GM12878 (cell line): ENCODE measurements at regions not wholly inside any gene's neighbourhood (a gene's known extent, or its start where the extent isn't known, plus 50 kb on each side); places are given as distances from the start of the nearest gene placed in this dataset.
A peak's percentile ranks its signal among the peaks of the same experiment; 100 is the strongest.

ENCODE experiments used
- ATF2 ChIP-seq: IDR thresholded peaks from 2 replicates; pipeline ENCODE4 v1.6.1; 2012; ENCODE audit warnings: low read length, inconsistent platforms
- ATF3 ChIP-seq: IDR thresholded peaks from 2 replicates; pipeline ENCODE4 v1.6.1; 2011; ENCODE audit warnings: low read depth, mild to moderate bottlenecking, low read length, moderate library complexity, borderline replicate concordance; ENCODE audit errors: extremely low read depth
- BCL11A ChIP-seq: IDR thresholded peaks from 2 replicates; pipeline ENCODE4 v1.6.1; 2011; ENCODE audit warnings: low read depth, low read length
- BMI1 ChIP-seq: fragments of 450-650 bp; IDR thresholded peaks from 2 replicates; pipeline ENCODE4 v1.6.1; 2016; ENCODE audit warnings: mild to moderate bottlenecking, moderate library complexity, borderline replicate concordance
- CEBPB ChIP-seq, 2 experiments: fragments of 150-350 bp in 1 of 2; IDR thresholded peaks; 2 replicates each; pipeline ENCODE4 v1.6.1; 2012 to 2014; ENCODE audit warnings: low read depth in 2 of 2, low read length in 2 of 2, borderline replicate concordance in 1 of 2, inconsistent platforms in 1 of 2
- EGR1 ChIP-seq, 2 experiments: IDR thresholded peaks; 1 replicate in 1 of 2; 2 replicates in 1 of 2; pipeline ENCODE4 v1.6.1; 2011 to 2012; ENCODE audit warnings: low read depth in 2 of 2, low read length in 2 of 2, borderline replicate concordance in 1 of 2, mild to moderate bottlenecking in 1 of 2, moderate library complexity in 1 of 2
- IRF4 ChIP-seq: IDR thresholded peaks from 2 replicates; pipeline ENCODE4 v1.6.1; 2011; ENCODE audit warnings: low read depth, low read length
- KAT2A ChIP-seq: conservative IDR thresholded peaks from 2 replicates; pipeline ENCODE4 v1.6.1; 2011; ENCODE audit warnings: low read depth, low read length; ENCODE audit not compliant: control insufficient read depth
- LARP7 ChIP-seq: fragments of 450-650 bp; IDR thresholded peaks from 2 replicates; pipeline ENCODE4 v1.6.1; 2017; ENCODE audit warnings: mild to moderate bottlenecking
- NFYB ChIP-seq: IDR thresholded peaks from 2 replicates; pipeline ENCODE4 v1.6.1; 2011; ENCODE audit warnings: low read depth, mild to moderate bottlenecking, low read length, improper control_type of control experiment, moderate library complexity; ENCODE audit not compliant: insufficient read depth
- NR2C1 ChIP-seq: fragments of 450-650 bp; IDR thresholded peaks from 2 replicates; pipeline ENCODE4 v1.6.1; 2017; ENCODE audit warnings: antibody characterized with exemption, mild to moderate bottlenecking, moderate library complexity
- PML ChIP-seq: IDR thresholded peaks from 2 replicates; pipeline ENCODE4 v1.6.1; 2012; ENCODE audit warnings: low read length, inconsistent platforms
- POLR2AphosphoS2 ChIP-seq: IDR thresholded peaks from 2 replicates; pipeline ENCODE4 v1.6.1; 2011; ENCODE audit warnings: low read depth, mild to moderate bottlenecking, low read length, improper control_type of control experiment, moderate library complexity
- RUNX3 ChIP-seq: IDR thresholded peaks from 2 replicates; pipeline ENCODE4 v1.6.1; 2012; ENCODE audit warnings: low read length, inconsistent platforms
- SIN3A ChIP-seq: IDR thresholded peaks from 2 replicates; pipeline ENCODE4 v1.6.1; 2012; ENCODE audit warnings: low read depth, low read length, improper control_type of control experiment
- SMAD5 ChIP-seq: IDR thresholded peaks from 2 replicates; pipeline ENCODE4 v1.6.1; 2016; ENCODE audit warnings: antibody characterized with exemption, low read depth
- SMARCA5 ChIP-seq: fragments of 450-650 bp; IDR thresholded peaks from 2 replicates; pipeline ENCODE4 v1.6.1; 2017; ENCODE audit warnings: mild to moderate bottlenecking
- STAT1 ChIP-seq: fragments of 450-650 bp; conservative IDR thresholded peaks from 2 replicates; pipeline ENCODE4 v1.6.1; 2014; ENCODE audit warnings: antibody characterized with exemption, mild to moderate bottlenecking
- TARDBP ChIP-seq: IDR thresholded peaks from 2 replicates; pipeline ENCODE4 v1.6.1; 2016; ENCODE audit warnings: borderline replicate concordance
- YBX1 ChIP-seq: fragments of 450-650 bp; IDR thresholded peaks from 2 replicates; pipeline ENCODE4 v1.6.1; 2016; ENCODE audit warnings: antibody characterized with exemption
- ZBED1 ChIP-seq: IDR thresholded peaks from 2 replicates; pipeline ENCODE4 v1.6.1; 2016; ENCODE audit warnings: borderline replicate concordance
- TF ChIP-seq, protein P1 (sequence below): IDR thresholded peaks from 2 replicates; pipeline ENCODE4 v1.6.1; 2012; ENCODE audit warnings: improper control_type of control experiment, low read depth, low read length; ENCODE audit not compliant: insufficient replicate concordance
- TF ChIP-seq, protein P2 (sequence below): fragments of 450-650 bp; IDR thresholded peaks from 2 replicates; pipeline ENCODE4 v1.6.1; 2017; ENCODE audit warnings: mild to moderate bottlenecking, moderate library complexity

DNA sequence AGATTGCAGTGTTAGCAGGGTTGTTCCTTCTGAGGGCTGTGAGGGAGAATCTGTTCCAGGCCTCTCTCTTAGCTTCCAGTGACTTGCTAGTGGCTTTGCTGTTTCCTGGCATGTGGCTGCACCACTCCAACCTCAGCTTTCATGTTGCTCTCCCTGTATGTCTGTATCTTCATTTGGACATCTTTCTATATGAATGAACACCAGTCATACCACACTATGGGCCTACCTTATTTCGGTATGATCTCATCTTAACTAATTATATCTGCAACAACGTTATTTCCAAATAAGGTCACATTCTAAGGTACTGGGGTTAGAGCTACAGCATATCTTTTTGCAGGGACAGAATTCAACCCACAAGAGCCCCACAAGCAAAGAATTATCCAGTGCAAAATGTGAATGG, 356.7 kb upstream of the UMPS start (continued):
- TF ChIP-seq, protein P1, sequence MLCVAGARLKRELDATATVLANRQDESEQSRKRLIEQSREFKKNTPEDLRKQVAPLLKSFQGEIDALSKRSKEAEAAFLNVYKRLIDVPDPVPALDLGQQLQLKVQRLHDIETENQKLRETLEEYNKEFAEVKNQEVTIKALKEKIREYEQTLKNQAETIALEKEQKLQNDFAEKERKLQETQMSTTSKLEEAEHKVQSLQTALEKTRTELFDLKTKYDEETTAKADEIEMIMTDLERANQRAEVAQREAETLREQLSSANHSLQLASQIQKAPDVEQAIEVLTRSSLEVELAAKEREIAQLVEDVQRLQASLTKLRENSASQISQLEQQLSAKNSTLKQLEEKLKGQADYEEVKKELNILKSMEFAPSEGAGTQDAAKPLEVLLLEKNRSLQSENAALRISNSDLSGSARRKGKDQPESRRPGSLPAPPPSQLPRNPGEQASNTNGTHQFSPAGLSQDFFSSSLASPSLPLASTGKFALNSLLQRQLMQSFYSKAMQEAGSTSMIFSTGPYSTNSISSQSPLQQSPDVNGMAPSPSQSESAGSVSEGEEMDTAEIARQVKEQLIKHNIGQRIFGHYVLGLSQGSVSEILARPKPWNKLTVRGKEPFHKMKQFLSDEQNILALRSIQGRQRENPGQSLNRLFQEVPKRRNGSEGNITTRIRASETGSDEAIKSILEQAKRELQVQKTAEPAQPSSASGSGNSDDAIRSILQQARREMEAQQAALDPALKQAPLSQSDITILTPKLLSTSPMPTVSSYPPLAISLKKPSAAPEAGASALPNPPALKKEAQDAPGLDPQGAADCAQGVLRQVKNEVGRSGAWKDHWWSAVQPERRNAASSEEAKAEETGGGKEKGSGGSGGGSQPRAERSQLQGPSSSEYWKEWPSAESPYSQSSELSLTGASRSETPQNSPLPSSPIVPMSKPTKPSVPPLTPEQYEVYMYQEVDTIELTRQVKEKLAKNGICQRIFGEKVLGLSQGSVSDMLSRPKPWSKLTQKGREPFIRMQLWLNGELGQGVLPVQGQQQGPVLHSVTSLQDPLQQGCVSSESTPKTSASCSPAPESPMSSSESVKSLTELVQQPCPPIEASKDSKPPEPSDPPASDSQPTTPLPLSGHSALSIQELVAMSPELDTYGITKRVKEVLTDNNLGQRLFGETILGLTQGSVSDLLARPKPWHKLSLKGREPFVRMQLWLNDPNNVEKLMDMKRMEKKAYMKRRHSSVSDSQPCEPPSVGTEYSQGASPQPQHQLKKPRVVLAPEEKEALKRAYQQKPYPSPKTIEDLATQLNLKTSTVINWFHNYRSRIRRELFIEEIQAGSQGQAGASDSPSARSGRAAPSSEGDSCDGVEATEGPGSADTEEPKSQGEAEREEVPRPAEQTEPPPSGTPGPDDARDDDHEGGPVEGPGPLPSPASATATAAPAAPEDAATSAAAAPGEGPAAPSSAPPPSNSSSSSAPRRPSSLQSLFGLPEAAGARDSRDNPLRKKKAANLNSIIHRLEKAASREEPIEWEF = no peak
- TF ChIP-seq SIN3A (no peak), SMARCA5 (no peak), ATF2 (peak; percentile 98), SMAD5 (no peak), RUNX3 (peak; percentile 95), STAT1 (no peak), TARDBP (no peak), PML (peak; percentile 80; the same call in 1 of the 2 replicates), BCL11A (peak; percentile 88), LARP7 (no peak), BMI1 (no peak), CEBPB (IDR thresholded peaks at IDR 0.05; ENCODE audit: borderline replicate concordance in 1 of 2, low read depth in 2 of 2, low read length in 2 of 2) (peak in 1 of 2 experiments; percentile 61; a peak in 1 of 4 replicates), NR2C1 (no peak), IRF4 (peak; percentile 94), POLR2AphosphoS2 (no peak), KAT2A (no peak), EGR1 (IDR thresholded peaks at IDR 0.05; ENCODE audit: borderline replicate concordance in 1 of 2, low read depth in 2 of 2, low read length in 2 of 2) (no peak), ATF3 (no peak), NFYB (no peak), ZBED1 (peak; percentile 75; the same call in 1 of the 2 replicates), YBX1 (no peak)
- TF ChIP-seq, protein P2, sequence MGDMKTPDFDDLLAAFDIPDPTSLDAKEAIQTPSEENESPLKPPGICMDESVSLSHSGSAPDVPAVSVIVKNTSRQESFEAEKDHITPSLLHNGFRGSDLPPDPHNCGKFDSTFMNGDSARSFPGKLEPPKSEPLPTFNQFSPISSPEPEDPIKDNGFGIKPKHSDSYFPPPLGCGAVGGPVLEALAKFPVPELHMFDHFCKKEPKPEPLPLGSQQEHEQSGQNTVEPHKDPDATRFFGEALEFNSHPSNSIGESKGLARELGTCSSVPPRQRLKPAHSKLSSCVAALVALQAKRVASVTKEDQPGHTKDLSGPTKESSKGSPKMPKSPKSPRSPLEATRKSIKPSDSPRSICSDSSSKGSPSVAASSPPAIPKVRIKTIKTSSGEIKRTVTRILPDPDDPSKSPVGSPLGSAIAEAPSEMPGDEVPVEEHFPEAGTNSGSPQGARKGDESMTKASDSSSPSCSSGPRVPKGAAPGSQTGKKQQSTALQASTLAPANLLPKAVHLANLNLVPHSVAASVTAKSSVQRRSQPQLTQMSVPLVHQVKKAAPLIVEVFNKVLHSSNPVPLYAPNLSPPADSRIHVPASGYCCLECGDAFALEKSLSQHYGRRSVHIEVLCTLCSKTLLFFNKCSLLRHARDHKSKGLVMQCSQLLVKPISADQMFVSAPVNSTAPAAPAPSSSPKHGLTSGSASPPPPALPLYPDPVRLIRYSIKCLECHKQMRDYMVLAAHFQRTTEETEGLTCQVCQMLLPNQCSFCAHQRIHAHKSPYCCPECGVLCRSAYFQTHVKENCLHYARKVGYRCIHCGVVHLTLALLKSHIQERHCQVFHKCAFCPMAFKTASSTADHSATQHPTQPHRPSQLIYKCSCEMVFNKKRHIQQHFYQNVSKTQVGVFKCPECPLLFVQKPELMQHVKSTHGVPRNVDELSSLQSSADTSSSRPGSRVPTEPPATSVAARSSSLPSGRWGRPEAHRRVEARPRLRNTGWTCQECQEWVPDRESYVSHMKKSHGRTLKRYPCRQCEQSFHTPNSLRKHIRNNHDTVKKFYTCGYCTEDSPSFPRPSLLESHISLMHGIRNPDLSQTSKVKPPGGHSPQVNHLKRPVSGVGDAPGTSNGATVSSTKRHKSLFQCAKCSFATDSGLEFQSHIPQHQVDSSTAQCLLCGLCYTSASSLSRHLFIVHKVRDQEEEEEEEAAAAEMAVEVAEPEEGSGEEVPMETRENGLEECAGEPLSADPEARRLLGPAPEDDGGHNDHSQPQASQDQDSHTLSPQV = no peak
